ENCODE measurements at regions not wholly inside any gene's neighbourhood (a gene's known extent, or its start where the extent isn't known, plus 50 kb on each side); places are given as distances from the start of the nearest gene placed in this dataset.

DNA sequence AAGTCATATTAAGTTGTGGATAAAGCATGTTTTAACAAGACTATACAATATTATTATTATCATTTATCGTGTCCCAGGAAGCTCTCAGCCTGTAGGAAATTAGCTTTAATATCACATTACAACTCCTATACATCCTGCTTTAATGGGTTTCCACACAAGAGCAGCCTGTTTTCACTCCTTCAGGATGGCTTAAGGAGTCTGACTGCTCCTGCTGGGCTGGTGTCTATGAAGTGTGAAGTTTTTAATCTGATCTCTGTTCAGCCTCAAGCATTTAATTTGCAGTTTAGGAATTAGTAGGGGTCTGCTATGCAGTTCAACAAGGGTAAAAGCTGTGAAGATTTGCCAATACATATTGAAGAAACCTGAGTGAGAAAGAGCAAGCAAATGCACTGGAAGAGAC is 653.4 kb upstream of the LRRC4C start:
- Histone ChIP-seq H3K4me3 (ENCODE audit: low read length) (no peak overlapping the region), H3K4me1 (ENCODE audit: control insufficient read depth, low read length) (no peaks in the 10 kb centered on the region), H3K36me3 (ENCODE audit: control insufficient read depth, low read length) (no peaks in the 10 kb centered on the region), H3F3A (ENCODE audit: control insufficient read depth, insufficient read depth) (no peaks in the 10 kb centered on the region), H3K79me2 (ENCODE audit: control insufficient read depth, low read length) (no peaks in the 10 kb centered on the region), H3K9me2 (replicated peaks; ENCODE audit: control insufficient read depth, low read length) (no peaks in the 10 kb centered on the region), H4K20me1 (ENCODE audit: control insufficient read depth, insufficient read depth, low read depth, low read length) (no peaks in the 10 kb centered on the region), H3K9me3 (ENCODE audit: control insufficient read depth, insufficient read depth, low read length) (no peaks in the 10 kb centered on the region), H3K4me2 (ENCODE audit: low read length) (no peak overlapping the region), H3K27ac (ENCODE audit: low read depth, low read length) (no peak overlapping the region), H3K27me3 (ENCODE audit: control insufficient read depth, low read length) (no peaks in the 10 kb centered on the region)
- TF ChIP-seq EZH2phosphoT487 (IDR thresholded peaks at IDR 0.05; ENCODE audit: borderline replicate concordance, low read length): no peak
- TF ChIP-seq, protein P1, sequence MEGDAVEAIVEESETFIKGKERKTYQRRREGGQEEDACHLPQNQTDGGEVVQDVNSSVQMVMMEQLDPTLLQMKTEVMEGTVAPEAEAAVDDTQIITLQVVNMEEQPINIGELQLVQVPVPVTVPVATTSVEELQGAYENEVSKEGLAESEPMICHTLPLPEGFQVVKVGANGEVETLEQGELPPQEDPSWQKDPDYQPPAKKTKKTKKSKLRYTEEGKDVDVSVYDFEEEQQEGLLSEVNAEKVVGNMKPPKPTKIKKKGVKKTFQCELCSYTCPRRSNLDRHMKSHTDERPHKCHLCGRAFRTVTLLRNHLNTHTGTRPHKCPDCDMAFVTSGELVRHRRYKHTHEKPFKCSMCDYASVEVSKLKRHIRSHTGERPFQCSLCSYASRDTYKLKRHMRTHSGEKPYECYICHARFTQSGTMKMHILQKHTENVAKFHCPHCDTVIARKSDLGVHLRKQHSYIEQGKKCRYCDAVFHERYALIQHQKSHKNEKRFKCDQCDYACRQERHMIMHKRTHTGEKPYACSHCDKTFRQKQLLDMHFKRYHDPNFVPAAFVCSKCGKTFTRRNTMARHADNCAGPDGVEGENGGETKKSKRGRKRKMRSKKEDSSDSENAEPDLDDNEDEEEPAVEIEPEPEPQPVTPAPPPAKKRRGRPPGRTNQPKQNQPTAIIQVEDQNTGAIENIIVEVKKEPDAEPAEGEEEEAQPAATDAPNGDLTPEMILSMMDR (IDR thresholded peaks at IDR 0.05; ENCODE audit: low read depth, low read length, poor library complexity, severe bottlenecking): no peak

DNA sequence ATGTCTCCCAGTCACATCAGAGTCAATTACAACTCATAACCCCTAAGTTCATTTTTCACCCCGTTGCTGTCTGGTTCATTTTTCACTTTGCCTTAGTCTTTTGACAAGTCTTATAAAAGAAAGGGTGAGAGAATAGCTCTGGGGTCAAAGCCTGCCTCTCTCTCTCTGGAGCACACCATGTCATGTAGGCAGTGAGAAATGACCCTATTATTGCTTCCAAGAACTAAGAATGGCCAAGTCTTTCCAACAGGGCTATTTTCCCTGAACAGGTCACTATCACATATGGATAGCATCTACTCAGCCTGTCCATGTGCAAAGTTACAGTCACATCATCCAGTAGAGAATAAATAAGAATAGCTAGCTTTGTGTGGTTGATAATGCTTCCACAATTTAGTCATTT is 655.5 kb upstream of the LRRC4C start:
- Histone ChIP-seq H3K4me2 (ENCODE audit: low read length) (no peak overlapping the region), H3K4me1 (ENCODE audit: control insufficient read depth, low read length) (no peaks in the 10 kb centered on the region), H3K27me3 (ENCODE audit: control insufficient read depth, low read length) (no peaks in the 10 kb centered on the region), H3F3A (ENCODE audit: control insufficient read depth, insufficient read depth) (no peaks in the 10 kb centered on the region), H3K27ac (ENCODE audit: low read depth, low read length) (no peak overlapping the region), H4K20me1 (ENCODE audit: control insufficient read depth, insufficient read depth, low read depth, low read length) (no peaks in the 10 kb centered on the region), H3K79me2 (ENCODE audit: control insufficient read depth, low read length) (no peaks in the 10 kb centered on the region), H3K9me3 (ENCODE audit: control insufficient read depth, insufficient read depth, low read length) (no peaks in the 10 kb centered on the region), H3K4me3 (ENCODE audit: low read length) (no peak overlapping the region), H3K9me2 (replicated peaks; ENCODE audit: control insufficient read depth, low read length) (no peaks in the 10 kb centered on the region), H3K36me3 (ENCODE audit: control insufficient read depth, low read length) (no peaks in the 10 kb centered on the region)
- no peak for TF ChIP-seq EZH2phosphoT487 (IDR thresholded peaks at IDR 0.05; ENCODE audit: borderline replicate concordance, low read length)

DNA sequence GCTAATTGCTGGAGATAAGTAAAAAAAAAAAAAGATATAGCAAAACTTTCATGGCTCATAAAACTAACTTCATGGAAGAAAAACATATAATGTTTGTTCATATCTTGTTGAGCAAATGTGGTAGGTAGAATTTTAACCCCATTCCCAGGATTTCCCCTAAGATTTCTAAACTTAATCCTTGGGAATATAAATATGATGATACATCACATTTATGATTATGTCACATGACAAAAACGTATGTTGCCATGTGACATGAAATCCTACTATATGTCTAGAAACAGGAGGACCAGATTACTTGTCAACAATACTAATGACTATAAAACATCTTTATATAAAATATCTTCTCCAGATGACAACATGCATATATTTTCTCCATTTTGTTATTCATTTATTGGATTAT is 679.0 kb upstream of the LRRC4C start:
- no peaks in the 10 kb centered on the region for H3K27me3 ChIP-seq (ENCODE audit: control insufficient read depth, low read length)
- H4K20me1 ChIP-seq (ENCODE audit: control insufficient read depth, insufficient read depth, low read depth, low read length): no peaks in the 10 kb centered on the region
- H3K9me3 ChIP-seq (ENCODE audit: control insufficient read depth, insufficient read depth, low read length): no peaks in the 10 kb centered on the region
- H3K4me3 ChIP-seq (ENCODE audit: low read length): no peak overlapping the region
- no peak for TF ChIP-seq EZH2phosphoT487 (IDR thresholded peaks at IDR 0.05; ENCODE audit: borderline replicate concordance, low read length)
- TF ChIP-seq, protein P1 (IDR thresholded peaks at IDR 0.05; ENCODE audit: low read depth, low read length, poor library complexity, severe bottlenecking): no peak
- H3K79me2 ChIP-seq (ENCODE audit: control insufficient read depth, low read length): no peaks in the 10 kb centered on the region
- H3F3A ChIP-seq (ENCODE audit: control insufficient read depth, insufficient read depth): no peaks in the 10 kb centered on the region
- H3K36me3 ChIP-seq (ENCODE audit: control insufficient read depth, low read length): no peaks in the 10 kb centered on the region
- H3K4me1 ChIP-seq (ENCODE audit: control insufficient read depth, low read length): no peaks in the 10 kb centered on the region
- no peak overlapping the region for H3K27ac ChIP-seq (ENCODE audit: low read depth, low read length)
- no peak overlapping the region for H3K4me2 ChIP-seq (ENCODE audit: low read length)
- H3K9me2 ChIP-seq (replicated peaks; ENCODE audit: control insufficient read depth, low read length): no peaks in the 10 kb centered on the region

DNA sequence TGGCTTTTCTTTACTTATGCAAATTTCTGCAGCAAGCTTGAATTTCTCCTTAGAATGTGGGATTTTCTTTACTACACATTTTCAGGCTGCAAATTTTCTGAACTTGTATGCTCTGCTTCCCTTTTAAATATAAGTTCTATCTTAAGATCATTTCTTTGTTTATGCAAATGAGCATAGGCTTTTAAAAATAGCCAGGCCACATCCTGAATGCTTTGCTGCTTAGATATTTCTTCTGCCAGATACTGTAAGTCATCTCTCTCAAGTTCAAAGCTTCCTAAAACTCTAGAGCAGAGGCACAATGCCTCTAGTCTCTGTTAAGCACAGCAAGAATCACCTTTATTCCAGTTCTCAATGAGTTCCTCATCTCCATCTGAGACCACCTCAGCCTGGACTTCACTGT is 685.9 kb upstream of the LRRC4C start:
- Histone ChIP-seq H3K4me2 (ENCODE audit: low read length) (no peak overlapping the region), H3K36me3 (ENCODE audit: control insufficient read depth, low read length) (no peaks in the 10 kb centered on the region), H3K27me3 (ENCODE audit: control insufficient read depth, low read length) (no peaks in the 10 kb centered on the region), H3K9me3 (ENCODE audit: control insufficient read depth, insufficient read depth, low read length) (no peaks in the 10 kb centered on the region), H3F3A (ENCODE audit: control insufficient read depth, insufficient read depth) (no peaks in the 10 kb centered on the region), H3K27ac (ENCODE audit: low read depth, low read length) (no peak overlapping the region), H3K4me1 (ENCODE audit: control insufficient read depth, low read length) (peaks cover 10% of the 10 kb centered on the region), H3K9me2 (replicated peaks; ENCODE audit: control insufficient read depth, low read length) (no peaks in the 10 kb centered on the region), H4K20me1 (ENCODE audit: control insufficient read depth, insufficient read depth, low read depth, low read length) (no peaks in the 10 kb centered on the region), H3K79me2 (ENCODE audit: control insufficient read depth, low read length) (no peaks in the 10 kb centered on the region), H3K4me3 (ENCODE audit: low read length) (no peak overlapping the region)
- TF ChIP-seq EZH2phosphoT487 (IDR thresholded peaks at IDR 0.05; ENCODE audit: borderline replicate concordance, low read length): no peak
- TF ChIP-seq, protein P1 (IDR thresholded peaks at IDR 0.05; ENCODE audit: low read depth, low read length, poor library complexity, severe bottlenecking): no peak

All from DOHH2 (cell line).